ENCODE measurements at regions not wholly inside any gene's neighbourhood (a gene's known extent, or its start where the extent isn't known, plus 50 kb on each side); places are given as distances from the start of the nearest gene placed in this dataset.

- no peak for TF ChIP-seq POLR2A (IDR thresholded peaks at IDR 0.05)
- no peak for TF ChIP-seq POLR2AphosphoS5 (IDR thresholded peaks at IDR 0.05)
- no peak for TF ChIP-seq CTCF (IDR thresholded peaks at IDR 0.05)
Measured at GRCh38 chr22:34570408-34570807, 495.6 kb upstream of the ISX start.
